CD14-positive monocyte (primary cell): ENCODE measurements at regions not wholly inside any gene's neighbourhood (a gene's known extent, or its start where the extent isn't known, plus 50 kb on each side); places are given as distances from the start of the nearest gene placed in this dataset.

Experiments
- DNase-seq, 3 donors: peaks; one replicate each; pipeline ENCODE4 v3.0.0-alpha.2; 2011 to 2022
- H2AFZ ChIP-seq: 2 replicates; pipeline ENCODE4 v1.6.0; 2012; ENCODE audit warnings: mild to moderate bottlenecking, low read depth, low read length, inconsistent platforms; ENCODE audit not compliant: insufficient read depth, poor library complexity, severe bottlenecking
- H3K27ac ChIP-seq, 2 donors: 1 replicate in 1 of 2; 2 replicates in 1 of 2; pipeline ENCODE4 v1.5.1; 2012 to 2013; ENCODE audit warnings: low read length in 2 of 2, control low read depth in 1 of 2, inconsistent platforms in 1 of 2, low read depth in 1 of 2, mild to moderate bottlenecking in 1 of 2
- H3K27me3 ChIP-seq, 2 donors: one replicate each; pipeline versions ENCODE4 v1.6.0 to v1.6.1; 2011 to 2013; ENCODE audit warnings: low read length in 2 of 2; ENCODE audit not compliant: control insufficient read depth in 2 of 2, insufficient read depth in 2 of 2
- H3K36me3 ChIP-seq, 2 donors: replicated peaks in 1 of 2; 1 replicate in 1 of 2; 2 replicates in 1 of 2; pipeline versions ENCODE4 v1.5.1 to v1.6.1; 2012 to 2013; ENCODE audit warnings: low read length in 2 of 2, control low read depth in 1 of 2, inconsistent platforms in 1 of 2, mild to moderate bottlenecking in 1 of 2; ENCODE audit not compliant: insufficient read depth in 2 of 2, control insufficient read depth in 1 of 2
- H3K4me1 ChIP-seq, 2 donors: 1 replicate in 1 of 2; 2 replicates in 1 of 2; pipeline versions ENCODE4 v1.5.1 to v1.6.1; 2012 to 2013; ENCODE audit warnings: low read length in 2 of 2, control low read depth in 1 of 2, inconsistent platforms in 1 of 2, mild to moderate bottlenecking in 1 of 2, moderate library complexity in 1 of 2; ENCODE audit not compliant: insufficient read depth in 2 of 2, control insufficient read depth in 1 of 2
- H3K4me2 ChIP-seq: replicated peaks from 2 replicates; pipeline ENCODE3; 2012; ENCODE audit warnings: low read length, moderate library complexity, mild to moderate bottlenecking; ENCODE audit not compliant: poor library complexity, severe bottlenecking; ENCODE audit errors: extremely low read depth
- H3K4me3 ChIP-seq, 3 experiments: fragments of 200-600 bp in 1 of 3; sonication (generic) in 1 of 3; replicated peaks in 1 of 3; 1 replicate in 2 of 3; 2 replicates in 1 of 3; pipeline ENCODE4 v1.5.1; 2011 to 2013; ENCODE audit warnings: low read length in 3 of 3, mild to moderate bottlenecking in 3 of 3, control low read depth in 2 of 3, low read depth in 2 of 3, inconsistent platforms in 1 of 3, moderate library complexity in 1 of 3
- H3K79me2 ChIP-seq: 2 replicates; pipeline ENCODE4 v1.6.0; 2012; ENCODE audit warnings: mild to moderate bottlenecking, control low read depth, inconsistent platforms, low read length, moderate library complexity; ENCODE audit not compliant: insufficient read depth
- H3K9ac ChIP-seq: 2 replicates; pipeline ENCODE4 v1.6.0; 2017; ENCODE audit warnings: low read length, mild to moderate bottlenecking; ENCODE audit not compliant: insufficient read depth, poor library complexity, severe bottlenecking
- H3K9me3 ChIP-seq, 2 donors: replicated peaks in 1 of 2; 1 replicate in 1 of 2; 2 replicates in 1 of 2; pipeline versions ENCODE4 v1.5.1 to v1.6.1; 2012 to 2013; ENCODE audit warnings: low read length in 2 of 2, control low read depth in 1 of 2; ENCODE audit not compliant: control insufficient read depth in 1 of 2, insufficient read depth in 1 of 2
- H4K20me1 ChIP-seq: 2 replicates; pipeline ENCODE4 v1.6.0; 2012; ENCODE audit warnings: mild to moderate bottlenecking, low read length, control low read depth, moderate library complexity; ENCODE audit not compliant: insufficient read depth
- H3K27ac Mint-ChIP-seq, 7 donors: one replicate each; pipeline ENCODE4 v1.8.0; 2020; ENCODE audit warnings: mild to moderate bottlenecking in 7 of 7, mixed read lengths in 7 of 7, moderate library complexity in 6 of 7, inconsistent platforms in 2 of 7
- H3K27me3 Mint-ChIP-seq, 3 donors: one replicate each; pipeline ENCODE4 v1.8.0; 2021 to 2022; ENCODE audit warnings: low read depth in 3 of 3, mild to moderate bottlenecking in 3 of 3, mixed read lengths in 3 of 3, moderate library complexity in 3 of 3, inconsistent platforms in 1 of 3
- H3K36me3 Mint-ChIP-seq, 2 donors: one replicate each; pipeline ENCODE4 v1.8.0; 2020; ENCODE audit warnings: mixed read lengths in 2 of 2, inconsistent platforms in 1 of 2, mild to moderate bottlenecking in 1 of 2
- H3K4me1 Mint-ChIP-seq: one replicate; pipeline ENCODE4 v1.8.0; 2020; ENCODE audit warnings: mild to moderate bottlenecking, mixed read lengths
- H3K4me3 Mint-ChIP-seq, 2 donors: one replicate each; pipeline ENCODE4 v1.8.0; 2020; ENCODE audit warnings: mild to moderate bottlenecking in 2 of 2, mixed read lengths in 2 of 2, moderate library complexity in 1 of 2
- H3K9me3 Mint-ChIP-seq, 7 donors: one replicate each; pipeline ENCODE4 v1.8.0; 2020 to 2022; ENCODE audit warnings: mixed read lengths in 7 of 7, mild to moderate bottlenecking in 6 of 7, moderate library complexity in 6 of 7, inconsistent platforms in 2 of 7
- CTCF ChIP-seq: fragments of 200-600 bp; IDR thresholded peaks from one replicate; pipeline ENCODE4 v1.8.0; 2022; ENCODE audit warnings: antibody characterized with exemption, mild to moderate bottlenecking
- WGBS: methylation state at CpG from one replicate; pipeline ENCODE4 v1.1.5; 2013; ENCODE audit warnings: missing lambda C conversion rate; ENCODE audit not compliant: insufficient coverage; 5-methylcytosine and 5-hydroxymethylcytosine counted together
- intact Hi-C, 2 donors: fragments of 100-400 bp; cut with micrococcal nuclease; formaldehyde crosslinking; loops; one replicate each; pipeline versions ENCODE4 v1.15.0 to v1.15.1; 2023

DNA sequence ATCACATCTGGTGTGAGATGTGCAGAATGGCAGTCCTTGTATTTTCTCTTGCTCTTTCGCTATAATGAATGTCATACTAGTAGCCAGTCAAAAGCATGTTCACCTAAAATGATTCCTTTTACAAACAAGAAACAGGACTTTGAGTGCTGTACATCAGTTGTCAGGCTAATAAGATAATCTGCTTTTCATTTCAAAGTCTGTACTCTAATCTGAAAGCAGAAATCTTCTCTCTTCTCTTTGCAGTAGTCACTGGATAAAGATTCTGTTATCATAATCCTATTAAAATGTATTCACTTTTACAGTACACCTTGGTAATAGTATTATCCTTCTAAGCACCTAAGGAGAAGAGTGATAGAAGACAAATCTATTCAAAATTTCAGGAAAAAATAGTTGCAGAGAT lies 300.1 kb downstream of the MFSD1 start:
- Histone ChIP-seq H3K27ac (no peak overlapping the region), H2AFZ (no peak overlapping the region), H3K36me3 (no peaks in the 10 kb centered on the region), H4K20me1 (no peaks in the 10 kb centered on the region), H3K9ac (no peak overlapping the region), H3K79me2 (no peaks in the 10 kb centered on the region), H3K4me3 (no peak overlapping the region), H3K27me3 (no peaks in the 10 kb centered on the region), H3K4me2 (no peak overlapping the region), H3K9me3 (peaks cover 0 to 3% of the 10 kb centered on the region in 2 donors), H3K4me1 (no peaks in the 10 kb centered on the region)
- Mint-ChIP-seq H3K27ac (no peak overlapping the region), H3K27me3 (no peaks in the 10 kb centered on the region), H3K4me1 (no peaks in the 10 kb centered on the region), H3K9me3 (peaks cover 0 to 5% (median 0%) of the 10 kb centered on the region in 7 donors), H3K36me3 (no peaks in the 10 kb centered on the region), H3K4me3 (no peak overlapping the region)
- no CpG with 5 or more reads among the region's 1 CpG for WGBS
- TF ChIP-seq CTCF: no peak
- intact Hi-C loops: no loop called here
- DNase-seq: no peak

DNA sequence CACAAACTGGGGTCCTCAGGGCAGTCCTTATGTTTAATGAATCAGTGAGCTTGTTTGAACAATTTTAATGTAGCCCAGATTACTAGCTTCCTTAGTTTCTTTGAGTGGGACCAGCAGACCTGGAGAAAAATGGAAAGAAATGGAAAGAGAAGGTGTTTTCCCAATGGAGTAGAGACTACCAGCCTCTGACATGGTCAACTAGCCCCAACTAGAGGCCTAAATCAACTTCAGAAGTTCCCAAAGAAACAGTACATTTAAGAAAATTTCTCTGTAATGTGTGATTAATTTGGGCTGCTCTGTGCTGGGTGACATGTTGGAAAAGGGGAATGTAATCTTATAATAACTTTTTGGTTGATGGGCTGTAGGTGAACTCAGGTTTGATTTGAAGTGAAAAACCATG lies 310.9 kb downstream of the MFSD1 start:
- Histone ChIP-seq H4K20me1 (no peaks in the 10 kb centered on the region), H3K4me1 (no peaks in the 10 kb centered on the region), H3K27ac (no peak overlapping the region), H3K4me3 (no peak overlapping the region), H3K9ac (no peak overlapping the region), H3K27me3 (no peaks in the 10 kb centered on the region), H3K36me3 (no peaks in the 10 kb centered on the region), H2AFZ (no peak overlapping the region), H3K79me2 (no peaks in the 10 kb centered on the region), H3K9me3 (no peaks in the 10 kb centered on the region), H3K4me2 (no peak overlapping the region)
- H3K4me3 Mint-ChIP-seq: no peak overlapping the region
- DNase-seq: no peak
- H3K36me3 Mint-ChIP-seq: no peaks in the 10 kb centered on the region
- intact Hi-C loops: no loop called here
- H3K9me3 Mint-ChIP-seq: peaks cover 0 to 4% (median 0%) of the 10 kb centered on the region in 7 donors
- no peak overlapping the region for H3K27ac Mint-ChIP-seq
- no peaks in the 10 kb centered on the region for H3K4me1 Mint-ChIP-seq
- H3K27me3 Mint-ChIP-seq: peaks cover 0 to 2% (median 2%) of the 10 kb centered on the region in 3 donors
- TF ChIP-seq CTCF: no peak
